ENCODE measurements at regions not wholly inside any gene's neighbourhood (a gene's known extent, or its start where the extent isn't known, plus 50 kb on each side); places are given as distances from the start of the nearest gene placed in this dataset.

DNA sequence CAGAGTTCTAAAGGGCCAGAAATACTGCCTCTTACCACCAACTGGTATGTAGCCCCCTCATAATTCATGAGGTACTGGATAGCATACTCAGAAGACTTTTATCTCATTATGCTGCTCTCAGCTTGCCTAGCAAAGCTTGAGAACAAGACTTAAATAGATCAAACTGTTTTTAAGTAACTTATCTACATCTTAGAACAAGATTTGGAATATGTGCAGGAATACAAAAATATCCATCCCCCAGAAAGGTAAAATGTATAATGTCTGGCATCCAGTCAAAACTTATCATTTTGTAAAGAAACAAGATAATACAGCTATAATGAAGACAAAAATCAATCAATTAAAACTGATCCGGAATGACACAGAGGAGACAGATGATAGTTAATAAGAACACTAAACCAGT is 400.4 kb upstream of the TGFBR2 start:
- DNase-seq: no peak

DNA sequence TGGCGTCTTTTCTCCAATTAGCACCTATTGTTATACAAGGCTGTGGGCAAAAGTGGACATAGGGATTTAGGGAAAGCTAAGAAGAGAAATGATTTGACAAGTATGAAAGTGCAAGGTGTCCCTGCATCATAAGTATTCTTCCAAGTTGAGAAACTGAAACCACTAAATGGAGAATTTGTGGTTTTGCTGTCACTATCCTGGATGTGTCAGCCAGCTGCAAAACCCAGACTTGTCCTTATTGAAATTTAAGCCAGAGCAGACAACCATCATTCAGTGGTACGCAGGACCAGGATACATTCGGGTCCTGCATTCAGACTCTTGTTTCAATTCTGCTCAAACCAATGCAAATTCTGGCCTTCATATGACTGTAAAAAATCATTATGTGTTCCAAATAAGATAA is 384.8 kb upstream of the TGFBR2 start:
- no peak for DNase-seq

DNA sequence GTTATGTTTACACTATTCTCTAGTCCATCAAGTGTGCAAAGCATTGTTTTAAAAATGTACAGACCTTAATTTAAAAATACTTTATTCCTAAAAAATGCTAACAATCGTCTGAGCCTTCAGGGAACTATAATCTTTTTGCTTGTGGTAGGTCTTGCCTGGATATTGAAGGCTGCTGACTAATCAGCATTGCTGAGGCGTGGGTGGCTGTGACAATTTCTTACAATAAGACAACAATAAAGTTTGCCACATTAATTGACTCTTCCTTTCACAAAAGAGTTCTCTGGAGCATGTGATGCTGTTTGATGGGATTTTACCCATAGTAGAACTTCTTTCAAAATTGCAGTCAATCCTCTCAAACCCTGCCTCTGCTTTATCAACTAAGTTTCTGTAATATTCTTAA is 384.0 kb upstream of the TGFBR2 start:
- no peak for DNase-seq

DNA sequence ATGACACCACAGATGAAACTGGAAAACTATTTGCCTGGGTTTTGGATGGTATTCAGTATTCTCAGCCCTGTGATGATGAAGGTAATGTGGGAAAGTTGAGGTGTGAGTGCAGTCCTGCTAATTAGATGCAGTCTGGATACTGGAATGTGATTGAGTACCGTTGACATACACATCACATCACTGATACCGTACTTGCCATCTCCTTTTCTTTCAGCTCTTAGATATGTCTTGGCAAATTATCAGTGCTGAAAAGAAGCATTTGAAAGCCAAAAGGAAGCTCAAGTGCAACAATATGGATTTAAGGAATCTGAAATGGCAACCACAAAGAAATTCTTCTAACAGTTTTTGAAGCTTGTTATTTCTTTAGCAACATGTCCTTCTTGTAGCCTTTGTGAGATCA is 381.4 kb upstream of the TGFBR2 start:
- DNase-seq: no peak

DNA sequence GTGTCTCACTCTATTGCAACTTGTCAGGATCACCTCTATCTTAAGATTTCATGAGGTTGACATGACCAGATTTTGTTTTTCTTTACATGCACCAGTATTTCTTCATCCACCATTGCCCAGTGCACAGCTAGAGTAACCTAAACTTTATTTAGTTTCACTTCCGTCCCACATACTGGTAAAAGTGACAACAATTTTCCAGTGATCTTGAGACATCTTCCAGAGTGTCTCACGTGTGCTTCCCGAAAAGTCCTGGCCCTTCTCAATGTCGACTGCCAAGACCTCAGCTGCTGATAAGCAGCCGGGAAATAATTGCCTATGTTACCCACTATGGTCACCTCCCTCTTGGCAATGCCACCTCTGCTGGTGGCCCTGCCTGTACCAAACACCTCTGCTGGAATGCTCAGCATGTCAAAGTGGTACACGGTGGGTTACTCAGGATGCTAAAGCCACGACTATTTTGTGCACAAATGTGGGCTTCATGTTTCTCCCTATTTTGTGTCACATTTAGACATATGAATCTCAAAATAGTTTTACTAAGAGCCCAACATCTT is 379.7 kb upstream of the TGFBR2 start:
- DNase-seq: no peak

DNA sequence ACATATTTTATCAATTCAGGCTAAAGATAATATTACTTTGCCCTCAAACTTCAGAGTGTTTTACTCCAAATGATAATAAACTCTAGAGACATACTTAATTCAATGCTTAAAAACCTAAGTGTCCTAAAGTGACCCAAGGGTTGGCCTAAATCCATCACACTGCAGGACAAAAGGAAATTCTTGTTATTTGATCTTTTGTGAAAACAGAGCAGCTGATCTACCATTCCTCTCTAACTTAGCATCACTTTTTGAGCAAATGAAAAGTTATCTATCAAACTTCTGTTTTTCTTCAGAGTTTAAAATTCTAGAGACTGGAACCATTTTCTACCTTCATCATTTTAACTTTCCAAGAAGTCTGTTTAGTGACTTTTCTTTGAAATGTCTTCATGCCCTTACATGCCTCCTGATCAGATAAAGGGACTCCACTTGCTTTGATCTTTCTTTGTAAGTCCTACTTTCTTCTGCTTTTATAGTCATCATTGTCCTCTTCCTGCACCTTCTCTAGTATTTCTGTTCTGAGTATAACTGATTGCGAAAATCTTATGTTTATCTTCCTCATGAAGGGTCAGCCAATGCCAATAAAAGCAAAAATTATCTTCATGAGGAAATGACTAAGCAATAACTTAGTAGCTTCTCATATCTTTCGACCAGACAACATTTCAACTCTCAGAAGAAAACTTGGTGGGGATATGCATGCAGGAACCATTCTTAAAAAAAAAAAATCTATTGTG is 378.7 kb upstream of the TGFBR2 start:
- no peak for DNase-seq

DNA sequence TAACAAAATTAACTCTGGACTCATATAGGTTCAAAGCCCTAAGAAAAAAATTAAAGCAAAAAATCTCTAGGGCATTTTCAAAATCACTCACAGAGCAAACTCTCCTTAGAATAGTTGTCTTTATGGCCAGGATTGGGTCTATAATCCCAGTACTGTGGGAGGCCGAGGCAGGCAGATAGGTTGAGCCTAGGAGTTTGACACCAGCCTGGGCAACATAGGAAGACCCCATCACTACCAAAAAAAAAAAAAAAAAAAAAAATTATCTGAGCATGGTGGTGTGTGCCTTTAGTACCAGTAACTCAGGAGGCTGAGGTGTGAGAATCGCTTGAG is 378.1 kb upstream of the TGFBR2 start:
- DNase-seq: no peak

DNA sequence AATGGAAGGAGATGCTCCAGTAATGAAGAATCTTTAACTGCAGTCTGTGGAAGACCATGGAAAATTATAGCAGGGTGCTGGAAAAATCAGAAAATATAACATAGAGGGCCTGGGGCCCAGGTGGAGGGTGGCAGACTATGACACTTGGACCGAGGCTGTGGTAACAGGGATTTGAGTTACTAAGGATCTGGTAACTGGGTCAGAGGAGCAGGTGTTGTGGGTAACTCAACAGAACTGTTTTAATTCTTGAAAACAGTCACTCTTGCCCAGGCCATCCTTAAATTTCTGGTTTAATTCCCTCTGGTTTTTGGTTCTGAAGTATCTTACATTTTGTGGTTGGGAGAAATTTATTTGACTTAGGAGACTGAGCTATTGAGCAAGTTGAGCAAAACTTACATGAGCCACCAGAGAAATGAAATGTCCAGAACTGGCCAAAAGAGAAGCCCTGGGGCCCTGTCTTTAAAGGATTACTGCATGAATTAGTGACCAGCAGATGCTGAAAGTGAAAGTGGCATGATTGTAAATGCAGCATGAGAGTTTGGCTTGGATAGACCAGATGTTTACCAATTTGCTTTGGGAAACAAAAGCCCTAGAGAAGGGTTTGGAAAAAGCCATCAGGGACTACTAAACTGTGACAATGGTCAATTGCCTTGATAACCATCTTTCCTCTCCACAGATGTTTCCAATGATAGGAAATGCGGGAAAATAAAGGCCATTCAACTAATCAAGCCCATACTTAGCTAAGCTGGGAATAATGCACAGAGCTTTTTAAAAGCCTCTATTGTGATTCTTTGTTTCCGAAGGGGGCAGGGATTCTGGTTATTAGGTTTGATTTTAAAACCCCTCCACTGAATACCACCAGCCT is 374.9 kb upstream of the TGFBR2 start:
- peak in 2 of 51 donors; percentile 11 to 64 for DNase-seq

DNA sequence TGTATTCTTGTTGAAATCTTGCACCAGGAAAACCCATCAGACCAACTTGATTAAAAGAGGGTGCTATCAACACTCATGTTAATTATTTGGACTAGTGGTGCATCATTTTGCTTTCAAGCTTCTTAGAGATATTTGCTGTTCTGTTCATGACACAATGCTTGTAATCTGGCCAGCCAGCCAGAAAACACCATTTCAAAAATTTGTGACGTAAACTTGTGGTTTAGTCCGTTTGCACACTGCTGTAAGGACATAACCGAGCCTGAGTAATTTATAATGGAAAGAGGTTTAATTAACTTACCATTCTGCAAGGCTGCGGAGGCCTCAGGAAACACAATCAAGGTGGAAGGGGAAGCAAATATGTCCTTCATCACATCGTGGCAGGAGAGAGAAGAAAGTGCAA is 374.3 kb upstream of the TGFBR2 start:
- DNase-seq: peak in 2 of 51 donors; percentile 9 to 28

DNA sequence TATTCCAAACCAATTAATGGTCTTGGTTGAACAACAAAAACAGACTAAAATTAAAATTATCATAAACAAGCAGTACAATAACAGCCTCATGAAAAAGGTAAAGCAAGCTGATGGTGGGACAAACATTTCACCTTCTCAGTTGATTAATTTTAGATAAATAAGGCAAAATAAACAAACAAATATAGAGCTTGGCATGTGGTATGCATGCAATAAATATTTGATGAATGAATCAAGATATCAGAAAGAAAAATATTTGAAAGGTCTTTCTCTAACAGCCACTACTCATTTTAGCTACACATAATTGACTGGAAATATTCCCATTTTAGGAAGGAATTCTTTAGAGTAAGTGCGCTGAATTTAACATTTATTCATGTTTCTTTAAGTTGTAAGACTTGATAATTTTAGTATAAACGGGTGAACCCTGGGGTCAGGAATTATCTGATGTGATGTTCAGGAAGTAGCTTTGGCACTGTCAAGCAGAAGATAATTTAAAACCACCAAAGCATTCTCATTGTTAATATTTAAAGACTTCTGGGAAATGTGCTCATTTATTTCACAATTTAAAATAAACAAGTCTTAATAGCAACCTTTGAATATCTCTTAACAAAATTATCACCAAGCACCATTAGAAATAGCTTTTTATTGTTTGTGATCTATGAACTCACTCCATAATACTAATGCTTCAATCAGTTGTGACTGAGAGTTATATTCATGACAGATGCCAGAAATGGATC is 372.3 kb upstream of the TGFBR2 start:
- no peak for DNase-seq

DNA sequence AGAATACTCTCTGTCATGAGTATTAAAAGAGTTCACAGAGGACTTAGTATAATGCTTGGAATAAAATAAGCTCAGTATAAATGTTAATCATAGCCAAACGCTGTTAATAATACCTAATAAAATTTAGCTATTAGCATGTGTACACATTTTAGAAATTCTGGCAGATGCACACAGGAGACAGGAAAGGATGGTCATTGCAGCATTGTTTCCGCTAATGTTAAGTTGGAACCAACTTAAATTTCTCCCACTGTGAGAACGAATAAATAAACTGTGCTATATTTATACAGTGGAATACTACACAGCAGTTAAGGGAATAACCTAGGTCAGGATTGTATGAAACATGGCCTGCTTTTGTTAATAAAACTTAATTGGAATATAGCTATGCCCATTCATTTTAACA is 370.4 kb upstream of the TGFBR2 start:
- no peak for DNase-seq

DNA sequence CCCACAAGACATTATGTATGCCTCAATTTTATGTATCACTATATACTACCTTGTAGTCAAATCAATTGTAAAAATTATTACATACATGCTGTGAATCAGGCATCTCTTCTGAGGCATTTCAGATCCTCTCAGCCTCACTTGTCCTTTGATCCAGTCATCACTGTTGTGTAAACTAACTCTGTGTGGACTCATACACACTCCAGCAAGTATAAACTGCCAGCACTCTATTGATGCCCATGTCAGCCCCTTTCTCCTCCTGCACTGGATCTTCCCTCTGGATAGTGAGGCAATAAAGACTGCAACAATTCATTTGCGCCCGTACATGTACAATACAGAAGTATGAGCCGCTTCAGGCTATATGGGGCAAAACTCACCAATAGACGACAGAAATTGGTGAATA is 364.7 kb upstream of the TGFBR2 start:
- no peak for DNase-seq

DNA sequence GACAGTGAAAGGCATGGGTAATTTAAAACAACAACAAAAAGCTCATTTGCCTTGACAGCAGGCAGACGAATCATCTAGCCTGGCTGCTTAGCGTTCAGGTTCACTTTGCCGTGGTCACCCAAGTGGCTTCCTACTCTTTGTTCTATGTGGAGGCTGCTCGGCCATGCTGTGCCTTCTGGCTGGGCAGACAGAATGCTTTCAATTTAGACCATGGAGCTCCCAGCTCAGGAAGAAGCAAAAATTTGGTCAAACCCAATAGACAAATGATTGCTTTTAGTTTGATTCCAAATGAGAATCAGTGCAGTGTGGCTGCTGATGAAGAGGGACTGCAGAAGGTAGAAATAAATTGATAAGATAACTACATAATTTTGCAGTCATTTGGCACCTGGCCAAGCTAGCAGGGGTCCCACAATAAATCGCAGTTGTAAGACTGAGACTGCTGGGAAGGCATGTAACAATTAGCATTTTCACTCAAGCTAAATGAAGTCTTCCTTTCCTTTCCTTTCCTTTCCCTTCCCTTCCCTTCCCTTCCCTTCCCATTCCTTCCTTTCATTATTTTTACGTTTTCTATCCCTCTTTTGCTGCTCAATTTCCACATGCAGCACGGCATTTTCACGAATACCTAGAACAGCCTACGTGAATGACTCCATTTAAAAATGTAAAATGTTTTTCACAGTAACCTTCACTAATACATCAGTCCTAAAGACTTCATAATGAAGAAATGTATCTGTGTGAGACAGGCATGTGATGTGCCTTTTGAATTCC is 360.4 kb upstream of the TGFBR2 start:
- DNase-seq: no peak

DNA sequence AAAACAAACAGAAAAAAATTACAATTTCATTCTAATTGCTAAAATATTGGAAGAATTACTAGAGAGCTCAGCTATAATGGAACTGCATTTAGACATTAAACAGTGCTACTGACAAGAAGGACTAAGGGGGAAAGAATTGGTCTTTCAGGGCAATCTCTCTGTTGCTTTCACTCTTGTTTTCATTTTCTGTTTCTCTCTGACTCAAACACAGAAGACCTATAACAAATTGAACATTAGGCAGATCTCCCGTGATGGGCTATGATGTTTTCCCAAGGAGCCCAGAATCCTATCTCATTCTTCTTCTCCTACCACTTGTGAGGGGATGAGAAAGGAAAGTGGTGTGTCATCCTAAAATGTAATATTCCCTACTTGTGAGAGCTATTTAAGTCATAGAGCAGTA is 358.0 kb upstream of the TGFBR2 start:
- no peak for DNase-seq

DNA sequence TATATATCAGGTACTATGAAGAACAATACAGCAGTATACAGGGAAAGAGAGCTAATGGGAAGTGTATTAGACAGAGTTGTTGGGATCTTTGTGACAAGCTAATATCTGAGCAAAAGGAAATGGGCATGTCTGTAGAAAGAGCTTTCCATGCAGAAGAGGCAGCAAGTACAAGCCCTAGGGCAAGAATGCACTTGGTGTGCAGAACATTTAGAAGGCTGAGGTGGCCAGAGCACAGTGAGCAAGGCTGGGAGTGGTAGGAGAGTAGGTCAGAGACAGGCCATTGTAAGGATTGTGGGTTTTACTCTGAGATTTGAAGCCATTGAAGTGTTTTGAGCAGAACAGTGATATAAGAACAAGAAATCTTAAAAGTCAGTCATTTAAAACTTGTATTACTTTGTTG is 353.9 kb upstream of the TGFBR2 start:
- no peak for DNase-seq

DNA sequence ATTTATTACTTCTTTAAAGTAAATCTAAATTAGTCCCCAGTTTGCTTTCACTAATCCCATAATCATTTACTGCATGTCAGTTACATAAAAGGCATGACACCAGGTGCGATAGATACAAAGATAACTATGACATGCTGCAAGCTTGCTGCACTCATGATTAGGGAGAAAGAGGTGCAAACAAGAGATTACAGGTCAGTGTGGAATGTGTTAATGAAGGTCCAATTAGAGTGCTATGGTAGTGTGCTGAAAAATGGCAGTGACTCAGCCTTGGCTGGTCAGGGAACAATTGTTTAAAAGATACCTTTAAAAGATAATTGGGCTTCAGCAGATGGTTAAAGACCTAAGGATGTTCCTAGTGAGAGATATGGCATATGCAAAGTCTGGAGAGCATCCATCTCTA is 352.6 kb upstream of the TGFBR2 start:
- no peak for DNase-seq

DNA sequence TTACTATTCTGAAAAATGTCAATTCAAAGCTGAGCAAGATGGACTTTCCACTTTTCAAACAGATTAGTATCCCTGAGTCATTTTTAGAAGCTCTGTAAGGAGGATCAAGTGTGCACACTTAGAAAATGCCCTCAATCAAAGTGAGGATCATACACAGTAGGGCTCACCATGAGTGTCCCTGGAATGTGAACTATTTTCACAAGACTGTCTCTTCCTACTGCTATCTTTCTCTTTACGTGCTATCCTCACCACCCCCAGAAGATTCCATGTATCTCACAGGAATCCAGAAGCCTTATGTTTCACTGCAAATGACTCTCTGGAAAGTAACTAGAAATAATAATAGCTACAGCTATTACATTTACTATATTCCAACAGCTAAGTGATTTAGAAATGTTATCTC is 349.9 kb upstream of the TGFBR2 start:
- DNase-seq: no peak

DNA sequence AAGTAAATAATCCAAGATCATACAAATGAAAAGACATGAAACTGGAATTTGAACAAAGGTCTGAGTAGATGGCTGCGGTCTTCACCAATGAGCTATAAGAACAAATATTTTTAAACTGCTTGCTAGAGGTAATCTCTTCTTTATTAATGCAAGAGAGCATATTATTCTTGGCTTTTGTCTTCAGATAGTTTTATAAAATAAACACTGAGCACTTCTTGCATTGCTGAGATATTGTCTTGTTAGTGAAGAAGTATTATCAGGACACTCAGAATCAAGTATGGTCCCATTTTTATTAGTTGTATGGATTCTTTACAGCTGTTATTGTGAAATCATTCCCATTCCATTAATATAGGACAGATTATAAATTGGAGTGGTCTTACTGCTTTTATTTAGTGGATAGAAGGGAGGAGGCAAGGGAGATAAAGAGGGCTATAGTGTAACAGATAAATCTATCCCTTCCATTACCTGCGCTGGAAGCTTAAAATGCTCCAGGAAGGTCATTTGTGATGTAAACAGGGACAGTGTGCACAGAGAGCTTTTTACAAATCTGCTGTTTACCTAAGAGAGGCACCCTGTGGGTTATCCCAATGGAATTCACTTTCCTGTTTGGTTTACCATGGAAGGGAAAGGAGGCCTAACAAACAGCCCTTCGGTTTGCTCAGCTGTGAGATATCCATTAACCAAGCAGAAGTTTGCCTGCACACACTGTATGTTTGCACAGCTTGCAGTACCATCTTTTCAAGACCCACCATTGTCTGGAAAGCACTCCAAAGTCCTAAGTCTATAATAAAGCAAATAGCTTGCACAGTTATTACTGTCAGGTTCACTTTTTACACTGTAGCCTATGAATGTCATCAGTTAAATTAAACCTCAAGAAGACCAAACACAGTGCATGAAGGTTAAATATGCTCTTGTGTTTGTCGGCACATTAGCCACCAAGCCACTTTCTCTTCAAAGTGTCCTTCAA is 347.7 kb upstream of the TGFBR2 start:
- no peak for DNase-seq

DNA sequence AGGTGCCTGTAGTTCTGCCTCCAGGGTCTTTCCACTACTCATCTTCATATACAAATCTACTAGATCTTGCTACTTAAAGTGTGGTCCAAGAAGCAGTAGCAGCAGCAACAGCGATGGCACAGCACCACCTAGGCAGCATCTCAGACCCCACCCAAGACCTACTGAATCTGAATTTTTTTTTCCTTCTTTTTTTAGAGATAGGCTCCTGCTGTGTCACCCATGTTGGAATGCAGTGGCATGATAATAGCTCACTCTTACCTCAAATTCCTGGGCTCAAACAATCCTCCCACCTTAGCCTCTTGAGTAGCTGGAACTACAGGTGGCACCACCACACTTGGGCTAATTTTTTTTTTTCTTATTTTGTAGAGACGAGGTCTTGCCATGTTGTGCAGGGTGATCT is 346.7 kb upstream of the TGFBR2 start:
- DNase-seq: no peak

DNA sequence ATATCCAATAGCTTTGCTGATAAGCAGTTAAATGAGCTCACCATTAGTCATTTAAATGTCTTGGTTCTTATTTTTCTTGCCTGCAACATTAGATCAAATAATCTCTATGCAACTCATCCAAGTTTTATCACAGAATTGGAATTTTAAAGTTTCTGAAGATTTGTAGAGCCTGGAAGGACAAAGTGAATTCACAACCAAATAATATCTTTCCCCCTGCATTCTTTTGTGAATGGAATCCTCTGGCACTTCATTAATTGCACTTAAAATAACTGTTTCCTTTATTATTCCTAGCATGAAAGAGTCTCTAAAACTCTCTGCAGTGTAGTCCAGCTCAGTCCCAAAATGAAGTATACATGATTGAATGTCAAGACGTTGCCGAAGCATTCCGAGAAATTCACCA is 345.6 kb upstream of the TGFBR2 start:
- DNase-seq: no peak

All from hypothalamus (tissue), 51 donors.